HG03108 (cell line): ENCODE measurements at regions not wholly inside any gene's neighbourhood (a gene's known extent, or its start where the extent isn't known, plus 50 kb on each side); places are given as distances from the start of the nearest gene placed in this dataset.
"Not testable (repeated sequence)": the region's sequence is repeated elsewhere in the genome, so short reads cannot be mapped to it uniquely, and the experiment has no call there.

Source experiments
- ATAC-seq: cut with Tn5 transposase; IDR thresholded peaks from one replicate; pipeline ENCODE4 v1.9.1; 2021; ENCODE audit warnings: moderate library complexity; ENCODE audit not compliant: unreplicated experiment

- ATAC-seq, result no peak
Observed at GRCh38 chr7:10507032-10507431, 466.6 kb upstream of the PHF14 start.

GRCh38 chr7:10521306-10521705 is 452.4 kb upstream of the PHF14 start:
- no peak for ATAC-seq

GRCh38 chr7:10533429-10533828 is 440.2 kb upstream of the PHF14 start:
- ATAC-seq, result not testable (repeated sequence)

GRCh38 chr7:10536561-10536960 is 437.1 kb upstream of the PHF14 start:
- ATAC-seq, result no peak

- ATAC-seq, result no peak
Observed at GRCh38 chr7:10537764-10538163, 435.9 kb upstream of the PHF14 start.

- no peak for ATAC-seq
Observed at GRCh38 chr7:10557375-10557774, 416.3 kb upstream of the PHF14 start.

GRCh38 chr7:10560497-10560896 is 413.2 kb upstream of the PHF14 start:
- no peak for ATAC-seq

- ATAC-seq, result no peak
Observed at GRCh38 chr7:10568891-10569290, 404.8 kb upstream of the PHF14 start.

- no peak for ATAC-seq
Observed at GRCh38 chr7:10571759-10572158, 401.9 kb upstream of the PHF14 start.

GRCh38 chr7:10577866-10578374 is 395.8 kb upstream of the PHF14 start:
- ATAC-seq, result no peak

- no peak for ATAC-seq
Observed at GRCh38 chr7:10579561-10579960, 394.1 kb upstream of the PHF14 start.

GRCh38 chr7:10584886-10585285 is 388.8 kb upstream of the PHF14 start:
- ATAC-seq, result no peak

GRCh38 chr7:10588084-10588483 is 385.6 kb upstream of the PHF14 start:
- ATAC-seq, result no peak

- no peak for ATAC-seq
Observed at GRCh38 chr7:10592604-10593003, 381.1 kb upstream of the PHF14 start.

GRCh38 chr7:10593080-10593479 is 380.6 kb upstream of the PHF14 start:
- no peak for ATAC-seq

GRCh38 chr7:10596827-10597226 is 376.8 kb upstream of the PHF14 start:
- no peak for ATAC-seq

- ATAC-seq, result no peak
Observed at GRCh38 chr7:10604128-10604527, 369.5 kb upstream of the PHF14 start.

GRCh38 chr7:10612950-10613349 is 360.7 kb upstream of the PHF14 start:
- no peak for ATAC-seq

GRCh38 chr7:10618953-10619352 is 354.7 kb upstream of the PHF14 start:
- no peak for ATAC-seq

- no peak for ATAC-seq
Observed at GRCh38 chr7:10632712-10633111, 341.0 kb upstream of the PHF14 start.

GRCh38 chr7:10634239-10634638 is 339.4 kb upstream of the PHF14 start:
- no peak for ATAC-seq

GRCh38 chr7:10637991-10638390 is 335.7 kb upstream of the PHF14 start:
- ATAC-seq, result no peak

GRCh38 chr7:10643545-10643944 is 330.1 kb upstream of the PHF14 start:
- ATAC-seq, result no peak

- ATAC-seq, result no peak
Observed at GRCh38 chr7:10644849-10645248, 328.8 kb upstream of the PHF14 start.
